ENCODE measurements at regions not wholly inside any gene's neighbourhood (a gene's known extent, or its start where the extent isn't known, plus 50 kb on each side); places are given as distances from the start of the nearest gene placed in this dataset.

- no peak for DNase-seq (ENCODE audit: low read depth in 1 of 2, low spot score in 1 of 2)
Measured at GRCh38 chr1:212557739-212558692, 50.5 kb upstream of the ATF3 start.

DNA sequence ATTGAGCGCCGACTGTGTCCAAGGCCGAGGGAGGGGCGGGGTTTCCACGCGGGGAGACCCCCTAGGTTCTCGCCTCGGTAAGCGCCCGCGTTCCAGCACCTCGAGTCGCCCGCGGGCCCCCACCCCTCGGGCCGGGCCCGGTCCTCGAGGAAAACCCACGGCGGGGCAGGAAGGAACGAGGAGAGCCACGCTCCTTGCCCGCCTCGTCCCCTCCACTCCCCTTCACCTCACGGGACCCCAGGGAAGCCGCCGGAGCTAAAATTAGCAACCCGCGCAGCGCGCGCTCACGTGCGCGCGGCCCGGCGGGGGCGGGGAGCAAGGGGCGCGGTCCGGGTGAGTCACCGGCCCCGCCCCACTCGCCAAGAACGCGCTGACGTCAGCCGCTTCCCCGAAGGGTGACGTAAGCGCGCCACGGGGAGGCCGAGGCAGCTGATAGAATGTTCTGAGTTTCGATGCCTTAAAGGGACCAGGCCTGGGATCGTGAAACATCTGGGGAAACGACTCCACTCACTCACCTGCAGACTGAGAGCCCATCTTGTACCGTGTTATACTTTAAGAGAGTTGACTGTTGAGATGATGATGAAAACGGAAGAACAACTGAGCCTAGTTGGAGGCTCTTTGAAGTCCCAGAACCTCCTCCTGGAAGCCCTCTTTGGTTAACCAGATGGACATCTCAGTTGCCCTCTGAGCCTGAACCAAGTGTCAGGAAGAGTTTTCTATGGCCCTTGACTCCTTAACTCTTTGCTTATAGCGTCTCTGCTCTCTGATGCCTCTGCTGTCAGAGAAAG lies 49.7 kb upstream of the ATF3 start:
- DNase-seq (ENCODE audit: low read depth in 1 of 2, low spot score in 1 of 2), result peak; percentile 84 to 86
